ENCODE measurements at regions not wholly inside any gene's neighbourhood (a gene's known extent, or its start where the extent isn't known, plus 50 kb on each side); places are given as distances from the start of the nearest gene placed in this dataset.

- TF ChIP-seq POLR2A (IDR thresholded peaks at IDR 0.05; ENCODE audit: low read length) (no peak), GATA1 (IDR thresholded peaks at IDR 0.05; ENCODE audit: low read depth, low read length) (no peak)
Observed at GRCh38 chr7:116139007-116139406, 71.3 kb upstream of the TES start.
